OCI-LY1 (cell line): ENCODE measurements at regions not wholly inside any gene's neighbourhood (a gene's known extent, or its start where the extent isn't known, plus 50 kb on each side); places are given as distances from the start of the nearest gene placed in this dataset.

Experiments
- CTCF ChIP-seq: fragments of 200-600 bp; sonication (generic), shearing (Covaris generic); IDR thresholded peaks from 2 replicates; pipeline ENCODE4 v1.5.1; 2017; ENCODE audit warnings: mild to moderate bottlenecking, antibody characterized with exemption, low read length, moderate library complexity, mixed read lengths
- EZH2 ChIP-seq: fragments of 200-600 bp; sonication (generic), shearing (Covaris generic); IDR thresholded peaks from 2 replicates; pipeline ENCODE4 v1.8.0; 2017; ENCODE audit warnings: borderline replicate concordance, mixed run types, mild to moderate bottlenecking, antibody characterized with exemption, low read length, moderate library complexity, mixed read lengths

GRCh38 chr4:181524499-181524898 lies 718.7 kb upstream of the TENM3 start:
- TF ChIP-seq CTCF (no peak), EZH2 (no peak)
